Smooth muscle cell of the brain vasculature (primary cell): ENCODE measurements at regions not wholly inside any gene's neighbourhood (a gene's known extent, or its start where the extent isn't known, plus 50 kb on each side); places are given as distances from the start of the nearest gene placed in this dataset.
A peak's percentile ranks its signal among the peaks of the same experiment; 100 is the strongest.

ENCODE experiments used
- DNase-seq: peaks from one replicate; pipeline ENCODE4 v3.0.0-alpha.2; 2012; ENCODE audit warnings: low read depth, low spot score

DNA sequence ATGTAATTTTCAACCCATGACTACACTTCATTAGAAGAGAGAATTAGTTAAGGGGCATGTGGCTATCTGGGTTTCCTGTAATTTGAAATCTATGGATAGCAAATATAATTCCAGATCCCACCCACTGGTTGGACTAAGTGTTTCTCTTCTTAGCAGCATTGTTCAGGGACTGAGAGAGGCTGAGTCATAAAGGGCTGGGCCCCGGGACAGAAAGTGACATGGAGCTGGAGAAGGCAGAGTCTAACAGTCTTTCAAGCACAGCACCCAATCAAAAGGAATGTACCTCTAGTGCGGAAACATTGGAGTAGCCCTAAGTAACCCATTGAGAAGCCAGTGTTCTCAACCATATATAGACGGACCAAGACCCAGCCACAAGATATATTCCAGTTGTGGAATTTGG is 363.9 kb downstream of the DHX35 start:
- DNase-seq: no peak

DNA sequence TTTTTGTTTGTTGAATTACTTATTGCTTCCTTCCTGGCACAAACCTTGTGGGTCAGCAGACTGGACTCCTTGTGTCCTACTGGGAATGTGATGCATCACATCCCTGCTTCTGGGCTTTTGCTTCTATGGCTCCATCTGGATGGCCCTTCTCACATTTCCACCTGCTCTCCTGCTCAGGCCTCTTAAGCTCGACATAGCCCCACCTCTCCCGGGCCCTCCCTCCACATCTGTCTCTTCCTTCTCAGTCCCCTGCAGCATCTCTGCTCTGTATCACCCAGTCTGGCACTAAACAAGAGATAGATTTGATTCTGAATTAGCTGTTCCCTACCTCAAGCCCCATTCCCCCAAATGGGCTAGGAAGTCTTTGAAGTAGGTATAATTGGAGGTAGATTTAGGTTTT is 356.8 kb downstream of the DHX35 start:
- DNase-seq: no peak

DNA sequence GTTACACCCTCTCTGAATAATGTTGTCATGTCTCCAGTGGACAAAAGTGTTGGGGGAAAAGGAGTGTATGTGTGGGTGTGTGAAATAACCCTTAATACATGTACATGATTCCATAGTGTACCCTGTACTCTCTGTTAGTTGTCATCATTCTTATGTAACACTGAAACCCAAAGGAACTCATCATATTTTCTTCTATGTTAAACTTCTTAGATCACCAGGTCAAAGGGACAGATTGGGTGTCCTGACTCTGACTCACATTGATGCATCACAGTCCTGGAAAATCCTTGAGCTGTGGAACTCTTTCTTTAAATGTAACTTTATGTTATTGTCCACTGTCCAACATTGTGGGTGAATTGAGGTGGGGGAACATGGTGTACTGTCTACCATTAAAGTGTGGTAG is 350.5 kb downstream of the DHX35 start:
- DNase-seq: no peak

DNA sequence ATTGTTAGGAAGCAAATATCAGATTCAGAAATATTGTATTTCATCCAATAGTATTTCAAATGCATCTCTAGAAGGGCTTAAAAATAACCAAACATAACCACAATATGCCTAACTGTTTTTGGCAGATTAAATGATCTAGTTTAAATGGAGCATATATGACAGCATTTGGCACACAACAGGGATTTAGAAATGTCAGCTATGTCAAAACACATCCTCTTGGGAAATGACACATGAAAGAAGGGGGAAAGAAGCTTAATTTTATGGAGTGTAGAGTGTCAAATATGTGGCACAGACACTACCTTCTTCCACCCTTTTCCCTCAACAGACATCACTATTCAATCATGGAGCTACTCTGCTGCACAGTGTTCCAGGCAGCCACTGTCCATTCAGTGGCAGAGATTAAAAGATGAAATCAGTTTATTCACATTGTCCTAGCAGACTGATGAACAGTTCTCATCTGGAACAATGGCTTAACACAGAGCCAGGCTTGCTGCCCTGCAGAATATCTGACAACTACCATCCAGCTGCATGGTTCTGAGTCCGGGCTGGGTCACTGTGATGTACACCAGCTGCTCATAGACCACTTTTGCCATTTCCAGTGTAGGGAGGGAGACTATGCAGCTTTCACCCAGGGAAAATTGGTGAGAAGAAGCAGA is 349.8 kb downstream of the DHX35 start:
- no peak for DNase-seq

DNA sequence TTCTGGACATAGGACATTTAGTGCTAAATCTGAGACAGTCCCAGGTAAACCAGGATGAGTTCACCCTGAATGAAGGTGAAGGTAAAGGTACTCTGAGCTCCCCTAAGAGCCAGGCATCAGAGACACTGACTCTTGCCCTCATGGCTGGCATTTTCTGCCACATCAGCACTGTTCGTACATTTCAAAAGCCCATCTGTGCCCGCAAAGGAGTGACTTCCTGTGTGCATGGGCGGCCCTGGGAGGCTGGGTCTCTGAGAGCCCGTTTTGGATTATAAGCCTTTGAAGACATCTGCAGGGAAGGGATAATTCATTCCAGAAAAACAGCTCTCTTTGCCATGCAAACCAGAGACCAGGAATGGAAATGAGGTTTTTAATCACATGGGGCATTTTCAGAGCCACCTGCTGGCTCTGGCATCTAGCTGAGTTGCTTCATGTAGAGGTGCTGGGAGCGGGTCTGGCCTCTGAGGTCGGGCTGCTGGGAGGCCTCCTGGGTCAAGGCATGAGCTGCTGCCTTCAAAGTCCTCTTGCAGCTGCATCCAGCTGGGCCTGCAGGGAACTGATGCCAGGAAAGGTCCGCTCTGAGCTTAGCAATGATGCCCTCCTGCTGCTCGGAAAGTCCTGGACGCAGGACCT is 348.3 kb downstream of the DHX35 start:
- peak; percentile 18 for DNase-seq

DNA sequence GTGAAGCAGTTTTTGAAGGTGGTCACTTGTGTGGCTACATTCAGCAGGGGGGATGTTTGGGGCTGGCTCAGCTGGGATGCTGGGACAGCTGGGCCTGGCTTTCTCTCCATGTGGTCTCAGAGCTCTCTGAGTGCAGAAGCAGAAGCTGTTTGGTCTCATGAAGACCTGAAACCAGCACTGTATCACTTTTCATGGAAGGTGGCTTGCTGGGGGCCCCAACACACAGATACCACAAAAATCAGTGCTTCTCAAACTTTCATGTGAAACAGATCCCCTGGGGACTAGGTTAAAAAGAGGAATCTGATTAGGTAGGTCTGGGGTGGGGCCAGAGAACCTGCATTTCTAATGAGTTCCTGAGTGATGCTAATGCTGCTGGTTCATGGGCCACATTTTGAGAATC is 347.3 kb downstream of the DHX35 start:
- DNase-seq: no peak

DNA sequence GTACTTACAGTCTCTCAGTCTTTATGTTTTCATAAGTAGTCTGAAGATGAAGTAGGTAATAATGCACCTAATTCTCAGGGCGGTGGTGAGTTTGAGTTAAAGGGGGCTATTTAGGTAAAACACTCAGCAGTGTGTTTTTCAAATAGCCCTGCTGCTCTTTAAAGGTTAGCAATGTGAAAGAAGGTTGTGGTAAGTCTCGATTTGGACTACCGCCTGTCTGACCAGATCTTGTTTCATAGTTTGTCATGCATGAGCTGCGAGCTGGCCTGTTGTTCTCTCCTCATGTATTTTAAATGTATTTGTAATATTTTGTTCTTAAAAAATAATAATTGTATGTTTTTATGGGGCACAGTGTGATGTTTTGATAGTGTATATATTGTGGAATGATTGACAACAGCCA is 340.2 kb downstream of the DHX35 start:
- DNase-seq: no peak

DNA sequence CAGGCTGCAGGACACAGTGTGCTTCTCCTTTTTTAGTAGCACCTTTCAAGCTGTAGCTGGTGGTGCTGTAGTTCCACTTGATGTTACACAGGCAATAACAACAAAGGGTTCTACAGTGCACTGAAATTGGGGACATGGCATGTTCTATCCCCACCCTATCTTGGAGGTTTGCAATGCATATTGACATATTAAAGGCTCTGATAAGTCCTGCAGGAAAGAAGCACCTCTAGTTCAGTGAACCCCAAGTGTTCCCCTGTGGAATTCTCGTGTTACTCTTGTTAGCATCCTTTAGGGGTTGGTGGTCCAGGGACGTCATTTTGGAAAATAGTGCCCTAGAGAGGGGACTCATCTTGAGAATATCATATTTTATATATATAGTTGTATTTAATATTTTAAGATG is 337.6 kb downstream of the DHX35 start:
- DNase-seq: no peak

DNA sequence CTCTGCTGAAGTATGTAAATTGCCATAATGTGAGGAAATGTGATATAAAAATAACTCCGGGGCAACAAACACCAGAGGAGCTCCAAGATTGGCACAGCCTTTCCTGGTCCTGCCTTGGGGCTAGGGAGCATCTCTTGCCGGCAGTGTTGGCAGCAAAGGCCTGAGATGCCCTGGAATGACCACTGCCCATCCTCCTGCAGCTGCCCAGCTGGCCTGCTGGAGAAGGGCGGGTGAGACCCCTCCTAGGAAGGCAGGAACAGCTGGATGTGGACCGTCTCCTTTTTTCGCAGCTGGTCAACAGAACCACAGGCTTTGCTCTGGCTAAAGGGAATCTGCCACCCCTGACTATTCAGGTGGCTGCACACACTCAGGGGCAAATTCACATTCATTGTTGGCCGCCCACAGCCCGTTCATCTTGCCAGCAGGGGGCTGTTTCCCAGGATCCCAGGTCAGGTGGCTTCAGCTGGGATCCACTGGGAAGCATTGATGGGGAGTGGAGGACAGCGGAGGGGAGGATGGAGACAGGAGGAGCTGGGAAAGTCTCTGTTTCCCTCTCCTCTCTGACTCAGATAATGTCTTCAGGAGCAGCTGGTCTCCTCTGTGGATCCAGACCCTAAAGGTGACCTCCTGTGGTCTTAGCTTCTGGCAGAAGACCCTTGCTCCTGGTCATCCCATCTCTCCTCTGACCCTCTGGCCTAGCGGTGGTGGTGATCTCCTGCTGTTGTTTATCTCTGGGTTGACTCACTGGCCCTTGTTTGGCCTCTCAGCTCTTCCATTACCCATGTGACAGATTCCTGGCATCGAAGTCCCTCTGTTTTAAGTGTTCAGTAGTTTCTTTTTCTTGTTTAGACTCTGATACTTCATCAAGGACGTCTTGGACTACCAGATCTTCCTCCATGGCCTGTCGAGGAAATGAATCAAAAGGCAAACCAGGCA is 336.7 kb downstream of the DHX35 start:
- no peak for DNase-seq

DNA sequence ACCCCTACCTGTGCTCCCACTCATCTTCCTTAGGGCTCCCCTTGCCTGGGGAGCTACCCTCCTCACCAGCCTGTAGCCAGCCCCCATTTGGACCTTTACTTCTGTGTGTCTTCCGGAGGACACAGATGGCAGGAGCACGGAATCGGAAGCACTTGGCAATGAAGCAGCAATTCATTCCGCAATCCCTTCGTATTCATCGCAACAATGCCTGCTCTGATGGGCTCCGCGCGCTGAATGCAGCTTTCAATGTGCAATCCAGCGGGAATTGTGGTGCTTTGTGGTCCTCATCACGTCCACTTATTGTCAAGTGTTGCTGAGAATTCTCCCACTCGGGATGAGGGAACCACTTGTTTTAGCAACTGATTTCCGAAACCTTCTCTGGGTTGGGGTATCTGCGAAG is 336.0 kb downstream of the DHX35 start:
- DNase-seq: no peak

DNA sequence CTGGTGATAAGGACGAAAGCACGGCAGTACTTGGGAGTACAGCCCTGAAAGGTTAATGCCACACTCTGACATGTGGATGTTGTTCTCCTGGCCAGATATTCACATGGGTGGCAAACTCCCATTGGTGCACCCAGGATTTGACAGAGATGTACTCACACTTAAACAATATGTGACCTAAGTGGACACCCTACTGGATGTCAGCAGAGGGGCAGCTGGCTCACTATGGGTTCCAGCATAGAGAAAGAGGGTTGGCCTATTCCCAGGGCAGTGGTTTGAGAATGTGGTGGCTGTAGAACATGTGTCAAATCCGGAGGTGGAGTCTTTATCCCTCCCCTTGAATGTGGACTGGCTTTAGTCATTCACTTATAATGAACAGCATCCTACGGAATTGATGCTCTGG is 333.2 kb downstream of the DHX35 start:
- DNase-seq: no peak

DNA sequence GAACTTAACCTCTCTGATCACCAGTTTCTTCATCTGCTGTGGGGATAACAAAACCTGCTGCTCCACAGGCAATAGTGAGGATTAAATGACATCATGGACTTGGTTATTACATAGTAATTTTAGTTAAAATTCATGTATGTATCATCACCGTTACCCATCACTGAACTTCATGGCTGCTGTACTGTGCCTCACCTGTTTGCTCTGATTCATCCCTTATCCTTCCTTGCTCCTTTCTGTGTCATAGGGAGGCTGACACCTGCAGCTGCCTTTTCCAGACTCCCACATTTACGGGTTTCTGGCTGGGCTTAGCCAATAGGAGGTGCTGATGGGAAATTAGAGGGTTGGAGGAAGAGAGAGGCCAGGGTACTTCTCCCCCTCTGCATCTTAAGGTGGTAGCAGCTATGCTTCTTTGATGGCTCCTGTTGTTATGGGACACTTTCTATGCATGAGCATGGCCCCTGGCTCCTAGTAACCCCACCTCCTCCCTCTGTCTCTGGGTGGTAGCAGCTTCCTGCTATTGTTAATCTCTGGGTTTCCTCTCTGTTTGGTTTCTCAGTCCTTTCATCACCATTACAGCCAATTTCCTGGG is 332.1 kb downstream of the DHX35 start:
- no peak for DNase-seq

DNA sequence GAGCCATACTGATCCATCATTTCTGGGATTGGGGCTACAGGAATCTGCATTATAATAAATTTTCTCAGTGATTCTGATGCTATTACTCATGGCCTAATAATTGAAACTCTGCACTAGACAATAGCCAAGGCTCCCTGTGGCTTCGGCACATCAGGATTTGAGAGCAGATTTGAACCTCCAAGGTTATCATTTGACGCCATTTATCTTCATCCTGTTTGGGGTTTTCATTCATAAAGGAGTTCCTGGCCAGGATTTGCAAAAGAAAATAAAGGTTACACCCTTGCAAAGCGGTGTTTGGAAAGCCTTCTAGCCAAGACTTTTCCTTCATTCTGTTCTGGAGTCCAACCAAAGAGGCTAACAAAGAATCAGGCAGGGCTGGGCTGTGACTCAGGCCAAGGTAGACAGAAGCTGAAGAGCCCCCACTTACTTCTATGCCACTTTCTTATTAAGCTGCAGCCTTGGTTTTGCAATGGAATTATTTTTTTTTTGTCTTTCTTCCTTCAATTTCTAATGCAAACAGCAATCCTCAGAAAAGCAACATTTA is 330.1 kb downstream of the DHX35 start:
- no peak for DNase-seq

DNA sequence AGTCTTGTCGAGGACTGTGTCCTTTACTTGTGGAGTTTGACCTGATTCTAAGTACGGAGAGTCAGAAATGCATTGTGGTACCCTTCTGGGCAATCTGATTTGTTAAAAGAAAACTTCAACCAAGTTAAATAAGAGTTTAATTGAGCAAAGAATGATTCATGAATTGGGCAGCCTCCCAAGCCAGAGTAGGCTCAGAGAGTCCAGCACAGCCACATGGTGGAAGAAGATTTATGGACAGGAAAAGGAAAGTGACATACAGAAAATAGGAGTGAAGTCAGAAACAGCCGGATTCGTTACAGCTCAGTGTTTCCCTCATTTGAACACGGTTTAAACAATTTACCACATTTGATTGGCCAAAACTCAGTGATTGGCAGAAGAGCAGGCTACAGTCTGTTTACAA is 329.2 kb downstream of the DHX35 start:
- DNase-seq: no peak

DNA sequence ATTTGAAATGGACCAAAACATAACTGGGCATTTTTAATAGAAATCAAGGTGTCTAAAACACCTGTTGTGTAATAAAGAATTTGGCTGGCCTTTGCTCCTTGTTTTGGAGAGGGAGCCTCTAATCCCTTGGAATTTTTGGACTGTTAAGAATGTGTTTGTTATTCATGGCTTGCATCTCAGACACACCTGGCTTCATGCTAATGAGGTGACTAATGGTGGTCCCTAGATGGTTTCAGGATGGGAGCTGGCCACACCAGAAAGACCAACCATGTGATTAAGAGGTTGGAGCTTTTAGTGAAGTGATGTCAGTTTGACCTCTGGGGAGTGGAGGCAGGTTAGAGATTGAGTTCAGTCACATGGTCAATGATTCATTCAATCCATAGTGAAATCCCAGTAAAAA is 328.4 kb downstream of the DHX35 start:
- no peak for DNase-seq

DNA sequence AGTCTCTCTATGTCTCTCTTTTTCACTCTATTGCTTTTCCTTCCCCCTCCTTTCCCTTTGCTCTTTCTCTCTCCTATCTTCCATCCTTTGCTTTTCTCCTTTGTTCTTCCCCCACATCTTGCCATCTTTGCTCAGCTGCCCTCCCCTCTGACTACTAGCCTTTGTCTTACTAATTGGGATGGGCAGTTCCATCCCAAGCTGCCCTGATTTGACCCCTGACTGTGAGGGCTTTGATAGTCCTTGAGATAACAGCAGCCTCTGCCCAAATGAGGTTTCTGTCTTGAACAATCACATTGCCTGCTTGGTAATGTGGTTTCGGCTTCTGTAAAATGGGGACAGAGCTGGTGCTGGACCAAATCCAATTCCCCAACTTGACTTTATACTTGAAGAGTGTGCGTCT is 327.7 kb downstream of the DHX35 start:
- DNase-seq: no peak

DNA sequence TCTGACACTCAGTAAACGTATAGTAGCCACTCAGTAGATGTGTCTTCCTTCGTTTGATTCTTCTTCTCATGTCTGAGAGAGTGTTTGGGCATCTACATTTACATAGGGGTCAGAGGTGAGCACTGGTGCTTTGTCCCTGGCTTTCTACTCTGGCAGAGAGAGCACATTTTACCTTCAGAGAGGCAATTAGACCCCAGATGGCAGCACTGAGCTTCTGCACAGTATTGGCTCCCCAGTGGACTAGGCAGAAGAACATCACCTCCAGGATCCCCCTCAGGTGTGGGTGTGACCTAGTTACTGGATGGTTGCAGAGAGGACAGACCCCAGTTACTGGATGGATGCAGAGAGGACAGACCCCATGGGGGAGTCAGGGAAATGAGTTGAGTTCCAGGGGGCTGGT is 327.2 kb downstream of the DHX35 start:
- DNase-seq: no peak

DNA sequence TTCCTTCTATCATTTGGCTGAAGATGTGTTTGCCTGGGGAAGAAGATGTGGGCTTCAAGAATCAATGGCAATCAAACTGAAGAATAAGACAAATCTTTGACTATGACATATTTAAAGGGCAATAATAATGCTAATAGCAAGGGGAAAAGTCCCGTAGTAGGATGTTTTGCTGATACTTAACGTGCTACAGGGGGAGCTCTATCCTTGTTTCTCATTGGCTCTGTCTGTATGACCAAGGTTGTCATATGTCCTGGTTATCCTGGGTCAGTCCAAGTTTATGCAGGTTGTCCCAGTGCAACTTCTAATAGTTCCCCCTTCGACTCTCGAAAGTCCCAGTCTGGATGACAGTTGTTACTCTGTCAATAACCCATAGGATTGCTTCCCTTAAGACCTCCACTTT is 321.3 kb downstream of the DHX35 start:
- DNase-seq: no peak

DNA sequence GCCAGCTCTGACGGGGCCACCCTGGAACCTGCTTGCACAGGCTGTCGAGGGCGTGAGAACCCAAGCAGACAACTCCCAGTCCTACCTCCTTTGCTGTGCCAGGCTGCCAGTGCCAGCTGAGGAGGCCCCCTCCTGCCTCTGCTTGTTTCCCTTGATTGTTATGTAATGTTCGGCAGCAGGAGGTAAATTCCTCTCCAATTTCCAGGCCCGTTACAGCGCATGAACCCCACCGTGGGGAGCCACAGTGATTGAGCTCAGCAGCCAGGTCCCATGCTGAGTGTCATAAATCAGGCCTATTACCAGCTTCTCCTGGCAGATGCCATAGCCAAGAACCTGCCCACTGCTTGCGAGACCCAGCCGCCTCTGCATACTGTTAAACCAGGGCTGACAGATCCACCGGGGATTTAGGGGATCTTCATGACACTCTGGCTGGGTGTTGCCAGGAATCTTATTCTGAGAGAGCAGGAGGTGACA is 320.5 kb downstream of the DHX35 start:
- no peak for DNase-seq

DNA sequence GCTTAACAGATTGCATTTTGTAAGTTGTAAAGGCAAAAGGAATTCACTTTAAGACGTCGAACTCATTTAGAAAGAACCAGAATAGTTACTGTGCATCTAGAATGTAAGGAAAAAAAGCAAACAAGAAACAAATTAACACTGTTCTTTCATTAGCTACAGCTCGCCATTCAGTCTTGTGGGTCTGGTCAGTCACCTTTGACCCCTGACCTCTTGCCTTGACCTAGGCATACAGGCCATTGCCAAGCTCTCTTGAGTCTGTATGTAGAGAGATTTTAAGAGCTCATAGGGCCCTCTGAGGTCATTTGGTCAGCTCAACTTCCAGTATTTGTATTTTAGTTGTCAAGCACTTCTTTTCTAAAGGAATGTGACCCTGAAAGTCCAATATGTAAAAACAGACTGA is 318.7 kb downstream of the DHX35 start:
- DNase-seq: no peak

DNA sequence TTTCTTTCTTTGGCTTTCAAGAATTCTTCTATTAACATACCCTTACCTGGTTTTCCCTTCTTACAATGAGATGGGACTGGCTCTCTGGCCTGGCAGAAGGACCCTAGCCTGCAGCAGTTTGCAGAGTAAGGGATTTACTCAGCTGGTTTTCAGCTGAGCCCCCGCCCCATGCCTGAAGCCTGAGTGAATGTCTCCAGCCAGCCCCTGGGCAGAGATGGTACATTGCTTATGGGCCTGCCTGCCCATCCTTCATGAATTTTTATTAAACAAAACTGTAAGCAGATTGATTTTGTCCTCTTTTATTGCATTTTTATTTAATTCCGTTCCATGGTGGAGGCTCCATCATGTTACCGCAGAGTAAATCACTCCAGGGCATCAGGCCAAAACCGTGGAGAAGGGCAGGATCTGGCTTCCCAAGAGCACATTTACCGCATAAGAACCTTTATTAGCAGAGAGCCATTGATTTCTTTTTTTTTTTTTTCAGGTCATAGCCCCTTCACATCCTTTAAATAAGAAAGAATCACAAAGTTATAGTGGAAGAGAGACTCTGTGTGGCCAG is 316.2 kb downstream of the DHX35 start:
- DNase-seq: no peak

DNA sequence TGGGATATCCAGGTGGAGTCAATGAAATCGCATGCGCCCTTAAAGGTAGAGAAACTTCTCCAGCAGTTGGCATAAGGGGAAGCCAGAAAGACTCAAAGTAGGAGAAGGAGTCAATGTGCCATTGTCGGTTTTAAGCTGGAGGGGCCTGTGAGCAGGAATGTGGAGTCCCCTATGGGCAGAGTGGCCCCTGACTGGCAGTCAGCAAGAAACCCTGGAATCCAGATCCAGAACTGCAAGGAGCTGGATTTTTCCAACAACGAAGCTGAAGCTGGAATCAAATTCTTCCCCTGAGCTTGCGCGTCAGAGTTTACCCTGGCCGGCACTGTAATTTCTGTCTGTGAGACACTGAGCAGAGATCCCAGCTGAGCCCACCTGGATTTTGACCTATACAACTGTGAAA is 315.0 kb downstream of the DHX35 start:
- DNase-seq: no peak
